PC-9 (cell line): ENCODE measurements at regions not wholly inside any gene's neighbourhood (a gene's known extent, or its start where the extent isn't known, plus 50 kb on each side); places are given as distances from the start of the nearest gene placed in this dataset.

ENCODE experiments used
- BruUV-seq: library from RNA; stranded (reverse); fragments of 400-500 nt; replicated peaks from 2 replicates; lab custom pipeline; 2021; lab: Mats Ljungman, UMichigan
- CTCF ChIA-PET: fragments of 300-600 bp; sonication (Branson Sonifier 250); formaldehyde crosslinking; loops from one replicate; lab custom pipeline; 2022; ENCODE audit warnings: antibody characterized with exemption; lab: Charles Lee
- POLR2A ChIA-PET: fragments of 300-600 bp; sonication (Branson Sonifier 250); formaldehyde crosslinking; loops from one replicate; lab custom pipeline; 2022; ENCODE audit warnings: antibody characterized with exemption; ENCODE audit not compliant: unreplicated experiment; lab: Charles Lee
- DNase-seq, 2 experiments: peaks; one replicate each; pipeline versions ENCODE4 v3.0.0 to v3.0.0-alpha.2; 2015 to 2022; ENCODE audit warnings: mixed read lengths in 1 of 2
- H2AFZ ChIP-seq: fragments of 200-600 bp; sonication (generic); 2 replicates; pipeline ENCODE4 v1.8.1; 2017; ENCODE audit warnings: antibody characterized with exemption
- H3F3A ChIP-seq: fragments of 200-600 bp; sonication (generic); 2 replicates; pipeline ENCODE4 v1.8.1; 2017; ENCODE audit warnings: antibody characterized with exemption, mild to moderate bottlenecking, low read depth; ENCODE audit not compliant: insufficient read depth
- H3K27ac ChIP-seq: fragments of 200-600 bp; sonication (generic); 2 replicates; pipeline ENCODE4 v1.6.1; 2016; ENCODE audit warnings: mixed run types
- H3K27me3 ChIP-seq: fragments of 200-600 bp; sonication (generic); 2 replicates; pipeline ENCODE4 v1.6.1; 2016; ENCODE audit warnings: low read depth, mixed run types; ENCODE audit not compliant: insufficient read depth
- H3K36me3 ChIP-seq: fragments of 200-600 bp; sonication (generic); 2 replicates; pipeline ENCODE4 v1.6.1; 2016; ENCODE audit warnings: low read depth, mixed run types
- H3K4me1 ChIP-seq: fragments of 200-600 bp; sonication (generic); replicated peaks from 2 replicates; pipeline ENCODE4 v1.6.1; 2016; ENCODE audit warnings: mixed run types; ENCODE audit not compliant: insufficient read depth
- H3K4me2 ChIP-seq: fragments of 200-600 bp; sonication (generic); 2 replicates; pipeline ENCODE4 v1.6.1; 2017; ENCODE audit warnings: mixed run types
- H3K4me3 ChIP-seq: fragments of 200-600 bp; sonication (generic); 2 replicates; pipeline ENCODE4 v1.6.1; 2016; ENCODE audit warnings: mixed run types
- H3K79me2 ChIP-seq: fragments of 200-600 bp; sonication (generic); 2 replicates; pipeline ENCODE4 v1.6.1; 2017; ENCODE audit warnings: low read depth, mixed run types
- H3K9me2 ChIP-seq: fragments of 200-600 bp; sonication (generic); 2 replicates; pipeline ENCODE4 v1.8.1; 2017; ENCODE audit warnings: mild to moderate bottlenecking; ENCODE audit not compliant: insufficient read depth
- H3K9me3 ChIP-seq: fragments of 200-600 bp; sonication (generic); 2 replicates; pipeline ENCODE4 v1.8.1; 2016; ENCODE audit warnings: low read depth; ENCODE audit not compliant: insufficient read depth
- H4K20me1 ChIP-seq: fragments of 200-600 bp; sonication (generic); 2 replicates; pipeline ENCODE4 v1.8.1; 2017; ENCODE audit not compliant: insufficient read depth
- EZH2 ChIP-seq: fragments of 200-600 bp; sonication (generic); IDR thresholded peaks from 2 replicates; pipeline ENCODE4 v1.8.0; 2017; ENCODE audit warnings: antibody characterized with exemption, low read depth
- intact Hi-C: fragments of 100-400 bp; cut with micrococcal nuclease; formaldehyde crosslinking; loops from one replicate; pipeline ENCODE4 v1.10.0; 2022; ENCODE audit not compliant: unreplicated experiment
- TF ChIP-seq, protein P1 (sequence below): fragments of 200-600 bp; sonication (generic); conservative IDR thresholded peaks from 2 replicates; pipeline ENCODE4 v1.6.1; 2017; ENCODE audit warnings: mixed run types, antibody characterized with exemption, mild to moderate bottlenecking, moderate library complexity

DNA sequence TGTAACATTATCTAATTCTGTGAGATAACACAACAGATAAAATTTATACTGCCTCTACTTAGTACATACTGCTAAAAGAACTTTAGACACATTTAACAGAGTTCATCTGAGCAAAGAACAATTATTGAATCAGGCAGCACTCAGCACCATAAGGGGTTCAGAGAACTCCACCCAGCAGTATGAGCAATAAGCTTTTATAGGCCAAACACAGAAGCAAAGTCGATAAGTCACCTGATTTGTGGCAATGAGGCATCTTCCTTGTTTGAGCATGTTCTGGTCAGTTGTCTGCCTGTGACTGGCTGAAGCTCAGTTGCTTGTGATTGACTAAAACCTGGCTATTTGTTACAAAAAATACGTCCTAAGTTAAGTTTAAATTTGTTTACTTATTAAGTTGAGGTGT is 746.1 kb upstream of the DDX18 start:
- DNase-seq = no peak
- H4K20me1 ChIP-seq = no peaks in the 10 kb centered on the region
- no peaks in the 10 kb centered on the region for H3K27me3 ChIP-seq
- H3F3A ChIP-seq = no peaks in the 10 kb centered on the region
- intact Hi-C loops = no loop called here
- TF ChIP-seq, protein P1, sequence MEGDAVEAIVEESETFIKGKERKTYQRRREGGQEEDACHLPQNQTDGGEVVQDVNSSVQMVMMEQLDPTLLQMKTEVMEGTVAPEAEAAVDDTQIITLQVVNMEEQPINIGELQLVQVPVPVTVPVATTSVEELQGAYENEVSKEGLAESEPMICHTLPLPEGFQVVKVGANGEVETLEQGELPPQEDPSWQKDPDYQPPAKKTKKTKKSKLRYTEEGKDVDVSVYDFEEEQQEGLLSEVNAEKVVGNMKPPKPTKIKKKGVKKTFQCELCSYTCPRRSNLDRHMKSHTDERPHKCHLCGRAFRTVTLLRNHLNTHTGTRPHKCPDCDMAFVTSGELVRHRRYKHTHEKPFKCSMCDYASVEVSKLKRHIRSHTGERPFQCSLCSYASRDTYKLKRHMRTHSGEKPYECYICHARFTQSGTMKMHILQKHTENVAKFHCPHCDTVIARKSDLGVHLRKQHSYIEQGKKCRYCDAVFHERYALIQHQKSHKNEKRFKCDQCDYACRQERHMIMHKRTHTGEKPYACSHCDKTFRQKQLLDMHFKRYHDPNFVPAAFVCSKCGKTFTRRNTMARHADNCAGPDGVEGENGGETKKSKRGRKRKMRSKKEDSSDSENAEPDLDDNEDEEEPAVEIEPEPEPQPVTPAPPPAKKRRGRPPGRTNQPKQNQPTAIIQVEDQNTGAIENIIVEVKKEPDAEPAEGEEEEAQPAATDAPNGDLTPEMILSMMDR = no peak
- no peak overlapping the region for H2AFZ ChIP-seq
- BruUV-seq = no TSS peak
- no peak overlapping the region for H3K27ac ChIP-seq
- H3K4me3 ChIP-seq = no peak overlapping the region
- no peaks in the 10 kb centered on the region for H3K4me1 ChIP-seq
- CTCF ChIA-PET = no interaction called here
- H3K4me2 ChIP-seq = no peak overlapping the region
- no peaks in the 10 kb centered on the region for H3K9me2 ChIP-seq
- no peaks in the 10 kb centered on the region for H3K9me3 ChIP-seq
- POLR2A ChIA-PET = no interaction called here
- no peaks in the 10 kb centered on the region for H3K79me2 ChIP-seq
- no peaks in the 10 kb centered on the region for H3K36me3 ChIP-seq

DNA sequence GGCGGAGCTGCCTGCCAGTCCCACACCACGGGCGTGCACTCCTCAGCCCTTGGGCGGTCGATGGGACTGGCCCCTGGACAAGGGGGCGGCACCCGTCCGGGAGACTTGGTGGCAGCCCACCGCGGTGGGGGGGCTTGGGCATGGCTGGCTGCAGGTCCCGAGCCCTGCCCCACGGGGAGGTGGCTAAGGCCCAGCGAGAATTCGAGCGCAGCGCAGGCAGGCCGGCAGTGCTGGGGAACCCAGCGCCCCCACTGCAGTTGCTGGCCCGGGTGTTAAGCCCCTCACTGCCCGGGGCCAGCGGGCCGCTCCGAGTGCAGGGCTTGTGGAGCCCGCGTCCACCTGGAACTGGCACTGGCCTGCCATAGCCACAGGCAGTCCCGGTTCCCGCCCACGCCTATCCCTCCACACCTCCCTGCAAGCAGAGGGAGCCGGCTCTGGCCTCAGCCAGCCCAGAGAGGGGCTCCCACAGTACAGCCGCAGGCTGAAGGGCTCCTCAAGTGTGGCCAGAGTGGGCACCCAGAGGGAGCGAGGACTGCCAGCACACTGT is 742.9 kb upstream of the DDX18 start:
- CTCF ChIA-PET = no interaction called here
- no peak overlapping the region for H3K4me3 ChIP-seq

DNA sequence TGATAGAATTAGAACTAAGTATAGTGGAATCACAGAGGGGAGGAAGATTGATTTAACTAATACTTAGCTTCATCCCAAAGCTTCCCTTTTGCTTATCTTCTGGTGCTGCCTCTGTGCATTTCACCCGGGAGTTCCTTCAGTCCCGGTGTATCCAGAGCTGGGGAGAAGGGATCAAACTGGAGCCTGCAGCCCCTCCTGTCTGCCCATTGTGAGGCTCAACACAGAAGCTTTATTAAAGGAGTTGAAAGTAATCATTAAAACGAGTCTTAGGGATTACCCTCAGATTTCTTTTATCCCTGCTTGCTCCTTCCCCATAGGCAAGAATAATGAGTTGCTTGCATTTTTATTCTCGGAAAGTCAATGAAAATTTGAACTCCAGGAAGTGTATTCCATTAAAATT is 739.7 kb upstream of the DDX18 start:
- no peaks in the 10 kb centered on the region for H3F3A ChIP-seq
- no peak overlapping the region for H3K27ac ChIP-seq
- intact Hi-C loops = no loop called here
- H2AFZ ChIP-seq = no peak overlapping the region
- H3K9me3 ChIP-seq = no peaks in the 10 kb centered on the region
- no peaks in the 10 kb centered on the region for H3K9me2 ChIP-seq
- no peak overlapping the region for H3K4me2 ChIP-seq
- H3K79me2 ChIP-seq = no peaks in the 10 kb centered on the region
- no peaks in the 10 kb centered on the region for H3K27me3 ChIP-seq
- no peaks in the 10 kb centered on the region for H4K20me1 ChIP-seq
- TF ChIP-seq, protein P1 = no peak
- no peak for TF ChIP-seq EZH2
- CTCF ChIA-PET = no interaction called here
- H3K36me3 ChIP-seq = no peaks in the 10 kb centered on the region
- DNase-seq = no peak
- POLR2A ChIA-PET = no interaction called here
- BruUV-seq = no TSS peak
- no peak overlapping the region for H3K4me3 ChIP-seq
- no peaks in the 10 kb centered on the region for H3K4me1 ChIP-seq

More for the DNA sequence above, 742.9 kb upstream of the DDX18 start:
- Histone ChIP-seq H3K36me3 (no peaks in the 10 kb centered on the region), H3K4me2 (no peak overlapping the region), H3K27me3 (no peaks in the 10 kb centered on the region), H3F3A (no peaks in the 10 kb centered on the region), H2AFZ (no peak overlapping the region), H4K20me1 (no peaks in the 10 kb centered on the region), H3K9me2 (no peaks in the 10 kb centered on the region), H3K4me1 (no peaks in the 10 kb centered on the region), H3K27ac (no peak overlapping the region), H3K79me2 (no peaks in the 10 kb centered on the region), H3K9me3 (no peaks in the 10 kb centered on the region)
- BruUV-seq = no TSS peak
- intact Hi-C loops = no loop called here
- POLR2A ChIA-PET = no interaction called here
- no peak for DNase-seq
- TF ChIP-seq, protein P1 = no peak
- TF ChIP-seq EZH2 = no peak
